ENCODE measurements at regions not wholly inside any gene's neighbourhood (a gene's known extent, or its start where the extent isn't known, plus 50 kb on each side); places are given as distances from the start of the nearest gene placed in this dataset.

DNA sequence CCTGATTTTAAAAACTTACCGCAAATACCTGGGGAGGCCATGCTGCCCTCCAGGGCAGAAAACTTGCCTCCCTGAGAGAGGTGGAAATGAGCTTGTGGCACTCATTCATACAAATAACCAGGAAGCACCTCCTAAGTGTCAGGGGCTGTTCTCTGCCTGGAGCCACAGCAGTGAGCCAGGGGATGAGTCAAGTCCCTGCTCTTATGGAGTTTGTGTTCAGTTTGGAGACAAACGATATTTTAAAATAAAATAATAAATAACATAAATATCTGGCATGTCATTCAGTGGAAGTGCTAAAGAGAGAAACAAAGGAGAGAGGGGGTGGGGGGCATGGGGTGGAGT, 313.8 kb downstream of the C16orf95 start:
- Histone ChIP-seq H3K4me1 (ENCODE audit: control insufficient read depth, insufficient read depth, low read length) (no peaks in the 10 kb centered on the region), H3K4me3 (ENCODE audit: low read depth, low read length) (no peak overlapping the region), H3K9me3 (ENCODE audit: control insufficient read depth, insufficient read depth, low read depth, low read length) (no peaks in the 10 kb centered on the region), H3K27ac (ENCODE audit: extremely low read depth, low read depth, low read length) (no peak overlapping the region), H3K36me3 (ENCODE audit: control insufficient read depth in 2 of 2, insufficient read depth in 1 of 2, low read length in 2 of 2) (no peaks in the 10 kb centered on the region)
- TF ChIP-seq ZNF350 (tag by site-specific recombination; IDR thresholded peaks at IDR 0.05), result no peak
- TF ChIP-seq ZNF791 (tag by site-specific recombination; IDR thresholded peaks at IDR 0.05), result no peak
- no peak for TF ChIP-seq ZNF529 (tag by site-specific recombination; IDR thresholded peaks at IDR 0.05; ENCODE audit: insufficient replicate concordance)
- ChIA-PET POLR2A (no interaction called here), CTCF (interaction anchor here (0.6 kb wide), 1 partner anchor 23 kb away, joined by 3 read pairs; no protein-coding TSS in a partner anchor)

DNA sequence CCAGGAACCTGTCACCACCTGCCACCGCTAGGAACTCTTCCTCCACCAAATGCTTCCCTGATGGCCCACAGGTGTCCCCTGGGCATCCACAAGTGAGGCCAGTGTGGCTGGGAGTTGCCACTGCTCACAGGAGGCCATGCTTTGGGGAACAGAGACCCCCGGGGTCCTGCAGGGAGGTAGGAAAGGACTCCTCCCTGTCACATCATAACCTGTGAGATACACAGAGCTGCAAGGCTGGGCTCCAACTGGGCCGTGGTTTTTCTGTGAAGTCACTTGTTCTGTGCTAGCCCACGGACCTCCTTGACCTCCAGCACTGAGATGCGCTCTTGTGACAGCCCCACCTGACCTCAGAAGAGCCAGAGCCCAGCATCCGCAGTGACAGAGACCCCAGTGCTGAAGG, 311.2 kb downstream of the C16orf95 start:
- POLR2A ChIA-PET, result no interaction called here
- Histone ChIP-seq H3K4me3 (ENCODE audit: low read depth, low read length) (no peak overlapping the region), H3K27ac (ENCODE audit: extremely low read depth, low read depth, low read length) (no peak overlapping the region), H3K4me1 (ENCODE audit: control insufficient read depth, insufficient read depth, low read length) (no peaks in the 10 kb centered on the region), H3K9me3 (ENCODE audit: control insufficient read depth, insufficient read depth, low read depth, low read length) (no peaks in the 10 kb centered on the region), H3K36me3 (ENCODE audit: control insufficient read depth in 2 of 2, insufficient read depth in 1 of 2, low read length in 2 of 2) (no peaks in the 10 kb centered on the region)
- CTCF ChIA-PET, result no interaction called here
- no peak for TF ChIP-seq ZNF112 (tag by site-specific recombination; IDR thresholded peaks at IDR 0.05)
- no peak for TF ChIP-seq MEIS1 (CRISPR knock-in tag; IDR thresholded peaks at IDR 0.05; ENCODE audit: borderline replicate concordance)
- TF ChIP-seq ZNF138 (tag by site-specific recombination; IDR thresholded peaks at IDR 0.05; ENCODE audit: borderline replicate concordance), result no peak
- TF ChIP-seq ZNF843 (tag by site-specific recombination; IDR thresholded peaks at IDR 0.05), result no peak
- no peak for TF ChIP-seq ZNF132 (tag by site-specific recombination; IDR thresholded peaks at IDR 0.05; ENCODE audit: borderline replicate concordance)
- no peak for TF ChIP-seq ZNF121 (tag by site-specific recombination; IDR thresholded peaks at IDR 0.05)
- no peak for TF ChIP-seq ZNF175 (tag by site-specific recombination; IDR thresholded peaks at IDR 0.05)
- TF ChIP-seq, protein P1, sequence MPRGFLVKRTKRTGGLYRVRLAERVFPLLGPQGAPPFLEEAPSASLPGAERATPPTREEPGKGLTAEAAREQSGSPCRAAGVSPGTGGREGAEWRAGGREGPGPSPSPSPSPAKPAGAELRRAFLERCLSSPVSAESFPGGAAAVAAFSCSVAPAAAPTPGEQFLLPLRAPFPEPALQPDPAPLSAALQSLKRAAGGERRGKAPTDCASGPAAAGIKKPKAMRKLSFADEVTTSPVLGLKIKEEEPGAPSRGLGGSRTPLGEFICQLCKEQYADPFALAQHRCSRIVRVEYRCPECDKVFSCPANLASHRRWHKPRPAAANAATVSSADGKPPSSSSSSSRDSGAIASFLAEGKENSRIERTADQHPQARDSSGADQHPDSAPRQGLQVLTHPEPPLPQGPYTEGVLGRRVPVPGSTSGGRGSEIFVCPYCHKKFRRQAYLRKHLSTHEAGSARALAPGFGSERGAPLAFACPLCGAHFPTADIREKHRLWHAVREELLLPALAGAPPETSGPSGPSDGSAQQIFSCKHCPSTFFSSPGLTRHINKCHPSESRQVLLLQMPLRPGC (tag by site-specific recombination; IDR thresholded peaks at IDR 0.05), result no peak
- no peak for TF ChIP-seq KLF10 (tag by site-specific recombination; IDR thresholded peaks at IDR 0.05)
- no peak for TF ChIP-seq KLF9 (tag by site-specific recombination; IDR thresholded peaks at IDR 0.05; ENCODE audit: low read depth)
- TF ChIP-seq ZNF670 (tag by site-specific recombination; IDR thresholded peaks at IDR 0.05; ENCODE audit: low read depth), result no peak
- TF ChIP-seq ZBTB17 (tag by site-specific recombination; IDR thresholded peaks at IDR 0.05), result no peak
- TF ChIP-seq KLF8 (tag by site-specific recombination; IDR thresholded peaks at IDR 0.05), result no peak
- no peak for TF ChIP-seq ZNF580 (tag by site-specific recombination; IDR thresholded peaks at IDR 0.05)
- TF ChIP-seq ZNF174 (tag by site-specific recombination; IDR thresholded peaks at IDR 0.05), result no peak
- TF ChIP-seq ZNF530 (tag by site-specific recombination; IDR thresholded peaks at IDR 0.05; ENCODE audit: low read depth), result no peak
- TF ChIP-seq ZNF19 (tag by site-specific recombination; IDR thresholded peaks at IDR 0.05; ENCODE audit: low read depth), result no peak
- no peak for TF ChIP-seq ZNF473 (tag by site-specific recombination; IDR thresholded peaks at IDR 0.05)

- POLR2A ChIA-PET, result no interaction called here
- Histone ChIP-seq H3K4me3 (ENCODE audit: low read depth, low read length) (no peak overlapping the region), H3K4me1 (ENCODE audit: control insufficient read depth, insufficient read depth, low read length) (no peaks in the 10 kb centered on the region), H3K27ac (ENCODE audit: extremely low read depth, low read depth, low read length) (no peak overlapping the region), H3K36me3 (ENCODE audit: control insufficient read depth in 2 of 2, insufficient read depth in 1 of 2, low read length in 2 of 2) (no peaks in the 10 kb centered on the region), H3K9me3 (ENCODE audit: control insufficient read depth, insufficient read depth, low read depth, low read length) (no peaks in the 10 kb centered on the region)
- CTCF ChIA-PET, result interaction anchor here (0.7 kb wide), 1 partner anchor 21 kb away, joined by 3 read pairs; no protein-coding TSS in a partner anchor
- no peak for TF ChIP-seq MYNN (tag by site-specific recombination; IDR thresholded peaks at IDR 0.05; ENCODE audit: borderline replicate concordance)
- TF ChIP-seq ZNF530 (tag by site-specific recombination; IDR thresholded peaks at IDR 0.05; ENCODE audit: low read depth), result no peak
- TF ChIP-seq ZNF169 (tag by site-specific recombination; IDR thresholded peaks at IDR 0.05), result no peak
- TF ChIP-seq ZNF701 (tag by site-specific recombination; IDR thresholded peaks at IDR 0.05), result no peak
- TF ChIP-seq ZNF501 (tag by site-specific recombination; IDR thresholded peaks at IDR 0.05), result no peak
- TF ChIP-seq, protein P2, sequence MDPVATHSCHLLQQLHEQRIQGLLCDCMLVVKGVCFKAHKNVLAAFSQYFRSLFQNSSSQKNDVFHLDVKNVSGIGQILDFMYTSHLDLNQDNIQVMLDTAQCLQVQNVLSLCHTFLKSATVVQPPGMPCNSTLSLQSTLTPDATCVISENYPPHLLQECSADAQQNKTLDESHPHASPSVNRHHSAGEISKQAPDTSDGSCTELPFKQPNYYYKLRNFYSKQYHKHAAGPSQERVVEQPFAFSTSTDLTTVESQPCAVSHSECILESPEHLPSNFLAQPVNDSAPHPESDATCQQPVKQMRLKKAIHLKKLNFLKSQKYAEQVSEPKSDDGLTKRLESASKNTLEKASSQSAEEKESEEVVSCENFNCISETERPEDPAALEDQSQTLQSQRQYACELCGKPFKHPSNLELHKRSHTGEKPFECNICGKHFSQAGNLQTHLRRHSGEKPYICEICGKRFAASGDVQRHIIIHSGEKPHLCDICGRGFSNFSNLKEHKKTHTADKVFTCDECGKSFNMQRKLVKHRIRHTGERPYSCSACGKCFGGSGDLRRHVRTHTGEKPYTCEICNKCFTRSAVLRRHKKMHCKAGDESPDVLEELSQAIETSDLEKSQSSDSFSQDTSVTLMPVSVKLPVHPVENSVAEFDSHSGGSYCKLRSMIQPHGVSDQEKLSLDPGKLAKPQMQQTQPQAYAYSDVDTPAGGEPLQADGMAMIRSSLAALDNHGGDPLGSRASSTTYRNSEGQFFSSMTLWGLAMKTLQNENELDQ (tag by site-specific recombination; IDR thresholded peaks at IDR 0.05; ENCODE audit: low read depth), result no peak
- TF ChIP-seq ZNF677 (tag by site-specific recombination; IDR thresholded peaks at IDR 0.05), result no peak
- TF ChIP-seq ZNF24 (tag by site-specific recombination; IDR thresholded peaks at IDR 0.05), result no peak
These were observed 310.1 kb downstream of the C16orf95 start for GRCh38 chr16:87006789-87007745.
